Vagina (tissue), 2 donors: ENCODE measurements at regions not wholly inside any gene's neighbourhood (a gene's known extent, or its start where the extent isn't known, plus 50 kb on each side); places are given as distances from the start of the nearest gene placed in this dataset.

Source experiments
- CTCF ChIP-seq, 3 experiments: fragments of 450-650 bp in 2 of 3; fragments of 200-600 bp in 1 of 3; sonication (generic) in 1 of 3; IDR thresholded peaks; one replicate each; pipeline ENCODE4 v1.5.1; 2017 to 2019; ENCODE audit warnings: antibody characterized with exemption in 3 of 3, mild to moderate bottlenecking in 2 of 3, moderate library complexity in 2 of 3
- POLR2AphosphoS5 ChIP-seq, 2 donors: sonication (generic); formaldehyde crosslinking; IDR thresholded peaks; one replicate each; pipeline ENCODE4 v1.9.0; 2017; ENCODE audit warnings: antibody characterized with exemption in 2 of 2, mild to moderate bottlenecking in 2 of 2, low read depth in 1 of 2; ENCODE audit not compliant: insufficient read depth in 1 of 2

- TF ChIP-seq POLR2AphosphoS5 (IDR thresholded peaks at IDR 0.05; ENCODE audit: insufficient read depth in 1 of 2, low read depth in 1 of 2) = no peak
- TF ChIP-seq CTCF (IDR thresholded peaks at IDR 0.05) = no peak
These were observed 1178.5 kb upstream of the ACVR2A start for GRCh38 chr2:146666340-146666739.
